ENCODE measurements at regions not wholly inside any gene's neighbourhood (a gene's known extent, or its start where the extent isn't known, plus 50 kb on each side); places are given as distances from the start of the nearest gene placed in this dataset.

DNA sequence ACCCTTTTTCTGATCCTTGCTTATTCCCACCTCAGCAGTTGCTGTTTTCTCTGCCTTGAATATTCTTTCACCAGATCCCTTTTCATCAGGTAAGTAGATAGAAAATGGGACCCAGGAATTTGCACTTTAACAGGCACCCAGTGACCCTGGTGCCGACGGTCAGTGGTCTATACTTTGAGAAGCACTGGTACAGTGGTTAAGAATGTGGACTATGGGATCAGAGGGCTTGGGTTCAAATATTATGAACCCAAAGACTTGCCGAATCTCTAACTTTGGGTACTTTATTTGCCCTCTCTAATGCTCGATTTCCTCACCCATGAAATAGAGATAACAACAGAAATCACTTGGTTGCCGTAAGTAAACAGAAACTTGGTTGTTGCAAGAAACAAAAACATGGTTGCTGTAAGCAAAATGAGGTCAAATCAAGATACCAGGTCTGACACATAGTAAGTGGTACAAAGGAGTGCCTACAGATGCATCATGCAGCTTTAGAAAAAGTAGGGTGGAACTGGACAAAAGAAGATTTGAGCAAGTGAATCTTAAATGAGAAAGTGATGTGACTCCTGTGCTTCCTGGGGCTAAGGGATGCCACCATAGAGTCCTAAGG is 69.5 kb upstream of the GLS start:
- no peak for DNase-seq

- no peak for DNase-seq
These were observed 68.8 kb upstream of the GLS start for GRCh38 chr2:190811811-190812210.

DNA sequence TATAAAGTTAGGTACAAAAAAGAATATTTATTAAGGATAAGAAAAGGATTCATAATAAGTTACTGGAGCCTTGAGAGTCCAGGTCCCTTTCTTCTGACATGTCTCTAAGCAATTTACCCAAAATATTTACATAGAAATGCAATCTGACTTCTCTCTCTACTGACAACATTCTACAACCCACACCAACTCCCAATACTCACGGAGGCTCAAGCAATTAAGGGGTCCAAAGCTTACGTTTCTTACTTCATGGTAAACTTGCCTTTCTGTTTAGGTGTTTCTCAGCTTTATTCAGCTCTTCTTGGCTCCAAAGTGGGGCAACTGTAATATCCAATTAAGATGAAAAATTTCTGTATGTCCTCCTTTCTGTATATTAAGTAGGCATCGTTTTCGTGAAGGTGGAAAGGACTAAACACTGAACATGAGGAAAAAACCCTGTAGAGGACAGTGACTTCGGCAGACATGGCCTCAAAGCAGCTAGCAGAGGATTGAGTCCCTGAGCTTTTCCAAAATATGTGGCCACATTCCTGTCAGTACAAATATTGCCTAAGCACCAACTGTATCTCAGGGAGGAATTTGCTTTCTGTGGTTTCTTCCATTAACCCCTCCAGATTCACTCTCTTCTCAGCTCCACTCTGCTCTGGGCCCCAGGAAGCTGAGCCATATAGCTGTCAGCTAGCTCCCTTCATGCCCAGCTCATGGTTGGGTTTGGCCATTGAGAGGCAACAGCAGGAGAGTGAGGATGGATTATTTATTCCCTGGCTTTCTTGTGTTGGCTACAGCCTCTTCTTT is 67.9 kb upstream of the GLS start:
- DNase-seq = no peak

DNA sequence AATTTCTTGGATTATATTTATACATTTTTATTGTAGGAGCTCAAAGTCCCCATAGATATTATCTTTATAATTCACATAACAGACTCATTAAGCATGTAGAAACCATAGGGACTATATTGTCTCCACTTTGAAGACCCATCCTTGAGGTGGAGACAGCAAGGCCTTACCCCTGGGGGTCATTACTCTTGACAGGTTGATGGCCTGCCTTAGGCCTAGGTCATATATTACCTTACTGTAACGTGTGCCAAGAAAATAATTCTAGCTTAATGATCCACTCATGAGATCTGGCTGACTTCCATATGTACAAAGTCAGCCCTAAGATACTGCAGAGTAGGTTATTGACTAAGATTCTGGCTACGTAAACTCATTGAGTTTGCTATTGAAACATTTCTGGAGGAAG is 65.4 kb upstream of the GLS start:
- peak; percentile 54 for DNase-seq

DNA sequence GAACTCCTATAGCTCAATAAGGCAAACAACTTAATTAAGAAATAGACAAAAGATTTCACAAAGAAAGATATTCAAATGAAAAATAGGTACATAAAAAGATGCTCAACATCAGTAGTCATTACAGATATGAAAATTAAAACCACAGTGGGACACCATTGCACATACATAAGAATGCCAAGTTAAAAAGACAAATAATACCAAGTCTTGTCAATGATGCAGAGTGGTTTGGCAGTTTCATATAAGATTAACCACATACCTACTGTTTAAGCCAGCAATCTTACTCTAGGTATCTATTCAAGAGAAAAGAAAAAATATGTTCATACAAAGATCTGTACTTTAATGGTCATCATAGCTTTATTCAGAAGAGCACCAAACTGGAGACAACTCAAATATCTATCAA is 63.5 kb upstream of the GLS start:
- no peak for DNase-seq

DNA sequence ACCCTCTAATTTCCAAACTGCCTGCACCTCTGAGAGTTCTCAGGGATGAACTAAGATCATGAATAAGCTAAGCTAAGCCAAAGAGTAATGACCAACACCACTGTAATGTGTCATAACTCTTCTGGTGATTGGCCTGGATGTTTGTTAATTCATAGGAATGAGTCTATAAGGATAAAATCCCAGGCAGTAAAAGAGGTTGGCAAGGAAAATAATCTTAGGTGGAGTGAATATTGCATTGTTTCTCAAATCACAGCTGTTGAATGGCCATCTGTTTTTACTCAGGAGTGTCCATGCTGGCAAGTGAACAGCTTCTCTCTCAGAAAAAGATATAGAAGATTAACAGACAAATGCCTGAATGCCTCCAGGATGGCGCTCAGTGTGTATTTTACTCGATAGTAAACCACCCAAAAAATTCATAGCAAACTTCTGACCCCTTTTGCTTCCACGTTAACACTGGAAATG is 60.8 kb upstream of the GLS start:
- DNase-seq = no peak

DNA sequence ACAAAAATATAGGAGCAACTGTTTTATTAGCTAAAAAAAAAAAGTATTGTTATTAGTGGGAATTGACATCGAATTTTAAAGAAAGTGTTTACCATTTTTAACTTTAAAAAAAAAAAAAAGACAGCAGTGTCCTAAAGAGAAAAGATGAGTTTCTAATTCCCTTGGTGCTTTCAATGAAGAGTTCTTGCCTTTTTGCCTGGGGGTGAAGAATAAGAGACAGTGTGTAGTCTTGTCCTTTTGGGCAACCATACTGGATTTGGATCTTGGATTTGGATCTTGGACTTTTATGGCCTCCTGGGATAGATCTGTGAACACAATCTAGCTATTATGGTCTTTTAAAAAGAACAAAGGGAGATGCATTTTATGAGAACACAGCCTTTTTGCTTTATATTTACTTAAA is 60.2 kb upstream of the GLS start:
- no peak for DNase-seq

DNA sequence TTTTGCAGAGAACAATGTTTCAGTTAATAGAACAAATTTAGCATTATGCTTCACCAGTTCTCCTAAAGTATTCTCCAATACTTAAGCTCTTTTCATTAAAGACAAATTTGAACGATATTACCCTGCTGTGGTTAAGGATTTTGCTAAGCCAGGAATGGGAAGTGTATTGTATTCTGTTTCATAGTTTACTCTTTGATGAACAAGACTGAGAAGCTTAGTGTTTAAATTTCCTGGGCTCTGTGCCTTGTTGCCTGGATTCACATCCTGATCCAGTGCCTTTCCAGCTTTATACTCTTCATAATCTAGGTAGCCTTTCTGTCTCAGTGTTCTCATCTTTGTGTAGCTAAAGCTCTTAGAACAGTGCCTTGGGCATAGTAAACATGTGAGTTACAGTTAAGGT is 58.6 kb upstream of the GLS start:
- no peak for DNase-seq

DNA sequence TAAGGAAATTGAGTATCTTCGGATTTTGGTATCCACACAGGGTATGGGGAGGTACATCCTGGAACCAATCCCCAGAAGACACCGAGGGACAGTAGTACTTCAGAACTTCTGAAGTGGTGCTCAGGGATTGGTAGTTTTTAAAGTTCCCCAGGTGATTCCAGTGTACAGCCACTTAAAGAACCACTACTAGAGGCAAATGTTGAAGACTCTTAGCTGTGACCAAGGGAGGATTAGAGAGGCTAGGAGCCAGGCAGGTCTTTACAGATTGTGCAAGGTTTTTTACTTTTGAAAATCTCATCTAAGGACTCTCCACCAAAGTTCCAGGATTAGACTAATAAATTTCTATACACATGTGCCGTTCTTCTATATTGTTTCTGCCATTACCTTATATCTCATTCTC is 52.9 kb upstream of the GLS start:
- no peak for DNase-seq

- DNase-seq = no peak
These were observed 51.0 kb upstream of the GLS start for GRCh38 chr2:190829642-190830041.
